Pancreas (tissue), 10 donors: ENCODE measurements at regions not wholly inside any gene's neighbourhood (a gene's known extent, or its start where the extent isn't known, plus 50 kb on each side); places are given as distances from the start of the nearest gene placed in this dataset.

Experiments used
- ATAC-seq, 4 donors: fragments of 200-7000 bp; cut with Tn5 transposase; one replicate each; pipeline versions ENCODE4 v1.8.0 to v1.9.1; 2020; ENCODE audit warnings: mild to moderate bottlenecking in 4 of 4, moderate library complexity in 4 of 4
- DNase-seq, 6 donors: peaks; one replicate each; pipeline ENCODE4 v3.0.0-alpha.2; 2020
- FAIRE-seq: peaks from 2 replicates; lab custom pipeline; 2012; peaks lifted over from hg19 to GRCh38; lab: Jason Lieb, UNC
- H3K27ac ChIP-seq, 4 donors: fragments of 200-600 bp; sonication (generic); 1 replicate in 3 of 4; 2 replicates in 1 of 4; pipeline versions ENCODE4 v1.5.0 to v1.8.0; 2020
- H3K27me3 ChIP-seq, 4 donors: fragments of 200-600 bp; one replicate each; pipeline ENCODE4 v1.8.0; 2021
- H3K36me3 ChIP-seq, 3 donors: fragments of 200-600 bp; sonication (generic) in 1 of 3; one replicate each; pipeline versions ENCODE4 v1.5.0 to v1.8.0; 2020 to 2021
- H3K4me1 ChIP-seq, 3 donors: fragments of 200-600 bp; one replicate each; pipeline ENCODE4 v1.8.0; 2021
- H3K4me3 ChIP-seq, 4 donors: fragments of 200-600 bp; sonication (generic) in 2 of 4; one replicate each; pipeline versions ENCODE4 v1.5.0 to v1.8.0; 2020 to 2021
- H3K9me3 ChIP-seq, 4 donors: fragments of 200-600 bp; one replicate each; pipeline ENCODE4 v1.8.0; 2021
- CTCF ChIP-seq, 4 donors: fragments of 200-600 bp; sonication (generic) in 3 of 4; IDR thresholded peaks; one replicate each; pipeline versions ENCODE4 v1.5.0 to v1.8.0; 2021; ENCODE audit warnings: antibody characterized with exemption in 4 of 4
- WGBS, 2 donors: extraction: QIAGEN DNeasy Blood & Tissue Kit; methylation state at CpG; one replicate each; pipeline ENCODE4 v1.1.7; 2013; 5-methylcytosine and 5-hydroxymethylcytosine counted together
- intact Hi-C, 3 donors: fragments of 100-400 bp; cut with DNase I; formaldehyde crosslinking; loops; one replicate each; pipeline versions ENCODE4 v1.11.1 to v1.14.2; 2022
- donor health status: healthy with polysubstance abuse.
- donor health status: DM: no; HTN: no; CAD: no; lungs with moderate emphysema.
- donor health status: DM: no; HTN: no; CAD: no.
- donor health status: control.
- donor health status: control.
- donor health status: Bipolar disorder and iron deficiency.
- donor health status: DM: yes; HTN: yes; CAD: no.
- donor health status: DM: no; HTN: no; CAD: no.
- donor health status: DM: no; HTN: no; CAD: no.
- donor health status: DM: yes; HTN: yes; CAD: no.

DNA sequence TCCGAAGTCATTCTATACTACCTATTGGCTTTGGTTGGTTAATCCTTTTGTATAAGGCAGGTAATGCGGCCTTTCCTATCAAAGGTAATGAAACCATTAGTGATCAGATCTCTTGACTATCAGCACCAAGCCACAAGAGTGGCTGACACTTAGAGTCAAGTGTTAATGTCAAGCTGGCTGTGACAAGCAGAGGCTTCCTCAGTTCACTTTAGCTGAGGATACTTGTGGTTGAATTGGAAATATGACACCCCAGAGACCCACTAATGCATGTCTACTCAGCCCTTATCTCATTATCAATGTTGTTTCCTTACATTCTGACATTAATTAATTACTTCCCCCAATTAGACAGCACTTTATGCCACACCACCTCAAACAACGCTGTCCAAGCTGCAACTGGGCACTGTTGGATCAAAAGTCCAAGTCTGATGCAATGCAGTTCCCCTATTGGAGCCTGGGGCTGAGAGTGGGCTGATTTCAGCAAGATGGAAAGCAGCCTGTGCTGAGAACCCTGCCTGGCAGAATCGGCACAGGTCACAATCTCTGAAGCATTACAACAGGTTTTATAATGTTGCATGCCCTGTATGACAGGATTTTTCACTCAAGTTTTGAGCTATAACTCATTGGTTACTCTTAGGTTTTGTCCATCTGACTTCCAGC, 273.5 kb downstream of the COL12A1 start:
- Histone ChIP-seq H3K4me3 (no peak overlapping the region), H3K27me3 (no peaks in the 10 kb centered on the region), H3K36me3 (no peaks in the 10 kb centered on the region), H3K9me3 (no peaks in the 10 kb centered on the region), H3K4me1 (no peaks in the 10 kb centered on the region), H3K27ac (no peak overlapping the region)
- ATAC-seq (no peak), FAIRE-seq (no peak), DNase-seq (no peak)
- WGBS, 2 donors: 57% methylated on average over 4 of the region's 4 CpGs
- intact Hi-C loops: no loop called here
- TF ChIP-seq CTCF (IDR thresholded peaks at IDR 0.05): no peak

- ATAC-seq (no peak), FAIRE-seq (no peak), DNase-seq (no peak)
- intact Hi-C loops: no loop called here
- 59 to 66% methylated on average over 1 of the region's 1 CpG for WGBS, 2 donors
- TF ChIP-seq CTCF (IDR thresholded peaks at IDR 0.05): no peak
- H3K36me3 ChIP-seq: no peaks in the 10 kb centered on the region
- H3K9me3 ChIP-seq: no peaks in the 10 kb centered on the region
- no peaks in the 10 kb centered on the region for H3K4me1 ChIP-seq
- H3K27me3 ChIP-seq: no peaks in the 10 kb centered on the region
- H3K4me3 ChIP-seq: no peak overlapping the region
- H3K27ac ChIP-seq: no peak overlapping the region
Measured at GRCh38 chr6:74931558-74931957, 274.3 kb downstream of the COL12A1 start.

DNA sequence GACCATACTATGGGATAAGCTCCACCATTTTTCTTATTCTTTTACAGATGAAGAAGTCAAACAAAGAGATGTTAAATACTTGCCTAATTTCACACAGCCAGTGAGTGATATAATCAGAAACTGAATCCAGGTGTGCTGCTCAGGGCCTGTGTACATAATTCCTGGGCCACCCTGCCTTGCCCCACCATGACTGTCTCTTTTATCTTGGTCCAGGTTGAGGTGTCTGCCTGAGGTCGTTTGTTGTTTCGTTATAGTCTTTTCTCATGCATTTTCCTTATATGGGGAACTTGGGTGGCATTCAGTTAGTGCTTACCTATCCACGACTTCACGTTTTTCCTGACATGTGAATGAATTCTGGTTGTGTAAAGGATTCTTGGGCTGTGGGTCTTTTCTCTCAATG, 277.6 kb downstream of the COL12A1 start:
- TF ChIP-seq CTCF (IDR thresholded peaks at IDR 0.05): no peak
- FAIRE-seq: no peak
- intact Hi-C loops: no loop called here
- DNase-seq: no peak
- WGBS, 2 donors: 48 to 57% methylated on average over 4 of the region's 4 CpGs
- no peaks in the 10 kb centered on the region for H3K4me1 ChIP-seq
- no peak overlapping the region for H3K27ac ChIP-seq
- H3K9me3 ChIP-seq: no peaks in the 10 kb centered on the region
- no peak for ATAC-seq
- no peaks in the 10 kb centered on the region for H3K27me3 ChIP-seq
- H3K4me3 ChIP-seq: no peak overlapping the region
- no peaks in the 10 kb centered on the region for H3K36me3 ChIP-seq

DNA sequence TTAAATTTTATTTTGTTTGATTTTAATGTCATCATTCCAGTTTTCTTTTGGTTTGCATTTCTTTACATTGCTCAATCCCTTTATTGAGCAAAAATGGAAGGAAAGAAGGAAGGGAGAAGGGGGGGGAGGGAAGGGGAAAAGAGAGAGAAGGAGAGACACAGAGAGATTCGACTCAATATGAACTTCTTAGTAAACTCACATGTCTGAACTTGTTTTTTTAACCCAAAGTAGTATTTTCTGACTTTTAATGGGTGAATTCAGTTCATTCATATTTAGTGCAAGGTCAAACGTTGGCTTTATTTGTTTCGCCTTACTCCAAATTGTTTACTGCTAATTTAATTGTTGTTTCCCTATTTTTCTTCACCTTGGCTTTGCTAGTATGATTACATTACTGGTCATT, 278.6 kb downstream of the COL12A1 start:
- FAIRE-seq: no peak

More for the DNA sequence above, 278.6 kb downstream of the COL12A1 start:
- intact Hi-C loops: no loop called here
- no peaks in the 10 kb centered on the region for H3K9me3 ChIP-seq
- no peak for TF ChIP-seq CTCF (IDR thresholded peaks at IDR 0.05)
- no peaks in the 10 kb centered on the region for H3K36me3 ChIP-seq
- no peaks in the 10 kb centered on the region for H3K4me1 ChIP-seq
- WGBS, 2 donors: 71 to 82% methylated on average over 3 of the region's 3 CpGs
- no peaks in the 10 kb centered on the region for H3K27me3 ChIP-seq
- H3K4me3 ChIP-seq: no peak overlapping the region
- DNase-seq (no peak), ATAC-seq (no peak)
- H3K27ac ChIP-seq: no peak overlapping the region
